Esophagus muscularis mucosa (tissue), 4 donors: ENCODE measurements at regions not wholly inside any gene's neighbourhood (a gene's known extent, or its start where the extent isn't known, plus 50 kb on each side); places are given as distances from the start of the nearest gene placed in this dataset.

Experiments
- EP300 ChIP-seq: sonication (generic); formaldehyde crosslinking; IDR thresholded peaks from one replicate; pipeline ENCODE4 v1.6.1; 2017; ENCODE audit warnings: antibody characterized with exemption
- POLR2A ChIP-seq: fragments of 450-650 bp; IDR thresholded peaks from one replicate; pipeline ENCODE4 v1.6.1; 2017; ENCODE audit warnings: antibody characterized with exemption, moderate library complexity, mild to moderate bottlenecking, low read depth
- POLR2AphosphoS5 ChIP-seq, 2 donors: sonication (generic); formaldehyde crosslinking; IDR thresholded peaks; one replicate each; pipeline ENCODE4 v1.6.1; 2017; ENCODE audit warnings: antibody characterized with exemption in 2 of 2
- TF ChIP-seq, protein P1 (sequence below), 3 experiments: fragments of 200-600 bp in 2 of 3; fragments of 450-650 bp in 1 of 3; sonication (generic) in 2 of 3; IDR thresholded peaks; one replicate each; pipeline ENCODE4 v1.5.1; 2017 to 2019; ENCODE audit warnings: antibody characterized with exemption in 3 of 3, mild to moderate bottlenecking in 2 of 3, moderate library complexity in 1 of 3

DNA sequence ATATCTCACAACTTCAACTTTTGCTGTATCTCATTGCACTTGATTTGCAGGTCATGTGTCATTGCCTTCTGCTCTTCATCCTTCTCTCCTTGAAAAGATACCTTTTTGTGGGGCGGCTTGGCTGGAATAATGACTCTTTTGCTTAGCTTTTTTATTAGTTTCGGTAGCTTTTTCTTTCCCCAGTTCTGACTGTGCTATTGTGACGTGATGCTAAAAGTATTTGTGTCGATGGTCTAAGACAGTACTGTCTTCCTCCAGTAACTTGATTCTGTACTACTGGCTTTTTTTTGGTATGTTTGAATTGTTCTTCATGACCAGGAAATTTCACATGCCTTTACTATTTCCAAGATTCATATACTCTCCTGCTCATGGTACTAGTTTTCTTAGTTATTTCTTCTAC, 63.1 kb downstream of the SLITRK1 start:
- TF ChIP-seq, protein P1, sequence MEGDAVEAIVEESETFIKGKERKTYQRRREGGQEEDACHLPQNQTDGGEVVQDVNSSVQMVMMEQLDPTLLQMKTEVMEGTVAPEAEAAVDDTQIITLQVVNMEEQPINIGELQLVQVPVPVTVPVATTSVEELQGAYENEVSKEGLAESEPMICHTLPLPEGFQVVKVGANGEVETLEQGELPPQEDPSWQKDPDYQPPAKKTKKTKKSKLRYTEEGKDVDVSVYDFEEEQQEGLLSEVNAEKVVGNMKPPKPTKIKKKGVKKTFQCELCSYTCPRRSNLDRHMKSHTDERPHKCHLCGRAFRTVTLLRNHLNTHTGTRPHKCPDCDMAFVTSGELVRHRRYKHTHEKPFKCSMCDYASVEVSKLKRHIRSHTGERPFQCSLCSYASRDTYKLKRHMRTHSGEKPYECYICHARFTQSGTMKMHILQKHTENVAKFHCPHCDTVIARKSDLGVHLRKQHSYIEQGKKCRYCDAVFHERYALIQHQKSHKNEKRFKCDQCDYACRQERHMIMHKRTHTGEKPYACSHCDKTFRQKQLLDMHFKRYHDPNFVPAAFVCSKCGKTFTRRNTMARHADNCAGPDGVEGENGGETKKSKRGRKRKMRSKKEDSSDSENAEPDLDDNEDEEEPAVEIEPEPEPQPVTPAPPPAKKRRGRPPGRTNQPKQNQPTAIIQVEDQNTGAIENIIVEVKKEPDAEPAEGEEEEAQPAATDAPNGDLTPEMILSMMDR (IDR thresholded peaks at IDR 0.05): no peak
- no peak for TF ChIP-seq POLR2A
- TF ChIP-seq EP300: no peak
- no peak for TF ChIP-seq POLR2AphosphoS5 (IDR thresholded peaks at IDR 0.05)
